Lung (tissue), 11 donors: ENCODE measurements at regions not wholly inside any gene's neighbourhood (a gene's known extent, or its start where the extent isn't known, plus 50 kb on each side); places are given as distances from the start of the nearest gene placed in this dataset.

Source experiments
- ATAC-seq: fragments of 200-7000 bp; cut with Tn5 transposase; one replicate; pipeline ENCODE4 v1.9.1; 2020; ENCODE audit warnings: moderate number of reproducible peaks; ENCODE audit not compliant: insufficient read depth, low FRiP score
- DNase-seq, 3 donors: peaks; one replicate each; pipeline ENCODE4 v3.0.0-alpha.2; 2013 to 2017
- H3K27ac ChIP-seq, 2 donors: one replicate each; pipeline ENCODE4 v1.5.1; 2013; ENCODE audit warnings: mild to moderate bottlenecking in 2 of 2, moderate library complexity in 2 of 2, control low read depth in 1 of 2, inconsistent platforms in 1 of 2, low read depth in 1 of 2, low read length in 1 of 2
- H3K27me3 ChIP-seq, 3 donors: one replicate each; pipeline ENCODE4 v1.5.1; 2013; ENCODE audit warnings: low read length in 2 of 3; ENCODE audit not compliant: control insufficient read depth in 3 of 3, insufficient read depth in 3 of 3
- H3K36me3 ChIP-seq, 4 donors: one replicate each; pipeline ENCODE4 v1.5.1; 2013; ENCODE audit warnings: low read length in 4 of 4, mild to moderate bottlenecking in 1 of 4, moderate library complexity in 1 of 4; ENCODE audit not compliant: control insufficient read depth in 4 of 4, insufficient read depth in 4 of 4
- H3K4me1 ChIP-seq, 5 donors: one replicate each; pipeline ENCODE4 v1.5.1; 2013; ENCODE audit warnings: low read length in 5 of 5, mild to moderate bottlenecking in 2 of 5, moderate library complexity in 1 of 5; ENCODE audit not compliant: control insufficient read depth in 5 of 5, insufficient read depth in 5 of 5
- H3K4me3 ChIP-seq: one replicate; pipeline ENCODE4 v1.5.1; 2013; ENCODE audit warnings: mild to moderate bottlenecking, control low read depth, moderate library complexity
- H3K9ac ChIP-seq, 2 donors: one replicate each; pipeline ENCODE4 v1.5.1; 2013; ENCODE audit warnings: low read length in 2 of 2, control low read depth in 1 of 2; ENCODE audit not compliant: insufficient read depth in 1 of 2
- H3K9me3 ChIP-seq, 4 donors: one replicate each; pipeline ENCODE4 v1.5.1; 2013; ENCODE audit warnings: low read length in 3 of 4, mild to moderate bottlenecking in 1 of 4, moderate library complexity in 1 of 4; ENCODE audit not compliant: control insufficient read depth in 4 of 4, insufficient read depth in 3 of 4
- CTCF ChIP-seq: IDR thresholded peaks from 2 replicates; pipeline ENCODE4 v1.5.1; 2012; ENCODE audit warnings: mild to moderate bottlenecking; ENCODE audit errors: control extremely low read depth, extremely low read depth
- WGBS, 2 donors: extraction: QIAGEN DNeasy Blood & Tissue Kit; methylation state at CpG; one replicate each; pipeline ENCODE4 v1.1.7; 2013; 5-methylcytosine and 5-hydroxymethylcytosine counted together
- donor health status: control.
- donor health status: control.
- donor health status: Bipolar disorder and iron deficiency.
- donor health status: healthy.
- donor health status: DM: yes; HTN: yes; CAD: no.

GRCh38 chr7:53604201-53604600 is 568.8 kb downstream of the POM121L12 start:
- Histone ChIP-seq H3K36me3 (no peaks in the 10 kb centered on the region), H3K27me3 (no peaks in the 10 kb centered on the region), H3K27ac (no peak overlapping the region), H3K9ac (no peak overlapping the region), H3K4me1 (no peaks in the 10 kb centered on the region), H3K4me3 (no peak overlapping the region), H3K9me3 (peaks cover 0 to 13% (median 0%) of the 10 kb centered on the region in 4 donors)
- TF ChIP-seq CTCF: no peak
- ATAC-seq (no peak), DNase-seq (no peak)
- 63 to 79% methylated on average over 6 of the region's 6 CpGs for whole genome bisulfite sequencing, 2 donors

GRCh38 chr7:53607961-53608360 is 572.5 kb downstream of the POM121L12 start:
- H3K9ac ChIP-seq: no peak overlapping the region
- no peaks in the 10 kb centered on the region for H3K36me3 ChIP-seq
- H3K4me3 ChIP-seq: no peak overlapping the region
- no peaks in the 10 kb centered on the region for H3K4me1 ChIP-seq
- WGBS, 2 donors: 38 to 47% methylated on average over 1 of the region's 1 CpG
- H3K27ac ChIP-seq: no peak overlapping the region
- no peaks in the 10 kb centered on the region for H3K27me3 ChIP-seq
- no peak for DNase-seq
- no peak for ATAC-seq
- H3K9me3 ChIP-seq: peaks cover 0 to 7% (median 0%) of the 10 kb centered on the region in 4 donors
- no peak for TF ChIP-seq CTCF

GRCh38 chr7:53609185-53609584 is 573.8 kb downstream of the POM121L12 start:
- Histone ChIP-seq H3K36me3 (no peaks in the 10 kb centered on the region), H3K27ac (no peak overlapping the region), H3K4me1 (no peaks in the 10 kb centered on the region), H3K4me3 (no peak overlapping the region), H3K9ac (no peak overlapping the region), H3K27me3 (no peaks in the 10 kb centered on the region), H3K9me3 (no peaks in the 10 kb centered on the region)
- no peak for DNase-seq
- 85 to 95% methylated on average over 1 of the region's 1 CpG for WGBS, 2 donors
- ATAC-seq: no peak
- no peak for TF ChIP-seq CTCF

GRCh38 chr7:53611043-53611442 is 575.6 kb downstream of the POM121L12 start:
- 47 to 56% methylated on average over 3 of the region's 3 CpGs for WGBS, 2 donors
- H3K4me1 ChIP-seq: no peaks in the 10 kb centered on the region
- no peaks in the 10 kb centered on the region for H3K36me3 ChIP-seq
- no peaks in the 10 kb centered on the region for H3K27me3 ChIP-seq
- no peak for TF ChIP-seq CTCF
- no peak for DNase-seq
- H3K4me3 ChIP-seq: no peak overlapping the region
- no peaks in the 10 kb centered on the region for H3K9me3 ChIP-seq
- H3K9ac ChIP-seq: no peak overlapping the region
- ATAC-seq: no peak
- H3K27ac ChIP-seq: no peak overlapping the region
